Testis (tissue), 2 donors: ENCODE measurements at regions not wholly inside any gene's neighbourhood (a gene's known extent, or its start where the extent isn't known, plus 50 kb on each side); places are given as distances from the start of the nearest gene placed in this dataset.

Experiments used
- DNase-seq: peaks from one replicate; pipeline ENCODE4 v3.0.0-alpha.2; 2019
- H3K27ac ChIP-seq, 2 donors: fragments of 200-600 bp; sonication (generic); one replicate each; pipeline ENCODE4 v1.5.1; 2019
- H3K27me3 ChIP-seq: fragments of 200-600 bp; sonication (generic); one replicate; pipeline ENCODE4 v1.5.1; 2019
- H3K36me3 ChIP-seq: fragments of 200-600 bp; sonication (generic); one replicate; pipeline ENCODE4 v1.5.1; 2017; ENCODE audit warnings: low read depth; ENCODE audit errors: missing control alignments
- H3K4me1 ChIP-seq: fragments of 200-600 bp; sonication (generic); one replicate; pipeline ENCODE4 v1.5.1; 2019
- H3K4me3 ChIP-seq, 2 donors: fragments of 200-600 bp; sonication (generic); one replicate each; pipeline ENCODE4 v1.5.1; 2017 to 2019
- H3K9me3 ChIP-seq: fragments of 200-600 bp; sonication (generic); one replicate; pipeline ENCODE4 v1.5.1; 2017
- CTCF ChIP-seq, 3 experiments: fragments of 450-650 bp in 2 of 3; fragments of 200-600 bp in 1 of 3; sonication (generic) in 1 of 3; IDR thresholded peaks; one replicate each; pipeline ENCODE4 v1.5.1; 2016 to 2019; ENCODE audit warnings: antibody characterized with exemption in 3 of 3, mild to moderate bottlenecking in 2 of 3, moderate library complexity in 1 of 3
- POLR2A ChIP-seq: fragments of 450-650 bp; IDR thresholded peaks from one replicate; pipeline ENCODE4 v1.6.1; 2017; ENCODE audit warnings: antibody characterized with exemption, mild to moderate bottlenecking, moderate library complexity
- WGBS, 2 donors: methylation state at CpG; one replicate each; pipeline ENCODE4 v1.1.5; 2018; 5-methylcytosine and 5-hydroxymethylcytosine counted together
- intact Hi-C: fragments of 100-400 bp; cut with DNase I; formaldehyde crosslinking; loops from one replicate; pipeline ENCODE4 v1.15.1; 2023; ENCODE audit warnings: low total_unique reads

- H3K36me3 ChIP-seq, result no peaks in the 10 kb centered on the region
- no peaks in the 10 kb centered on the region for H3K9me3 ChIP-seq
- no peak overlapping the region for H3K27ac ChIP-seq
- intact Hi-C loops, result no loop called here
- H3K27me3 ChIP-seq, result no peaks in the 10 kb centered on the region
- 53 to 54% methylated on average over 12 of the region's 12 CpGs for WGBS, 2 donors
- no peak for DNase-seq
- H3K4me3 ChIP-seq, result no peak overlapping the region
- H3K4me1 ChIP-seq, result no peaks in the 10 kb centered on the region
- TF ChIP-seq CTCF (IDR thresholded peaks at IDR 0.05), result no peak
- no peak for TF ChIP-seq POLR2A
These were observed 114.6 kb upstream of the THY1 start for GRCh38 chr11:119537306-119538253.

- 82 to 87% methylated on average over 5 to 6 of the region's 6 CpGs for WGBS, 2 donors
- Histone ChIP-seq H3K27me3 (no peaks in the 10 kb centered on the region), H3K4me1 (no peaks in the 10 kb centered on the region), H3K36me3 (no peaks in the 10 kb centered on the region), H3K27ac (no peak overlapping the region), H3K9me3 (no peaks in the 10 kb centered on the region), H3K4me3 (no peak overlapping the region)
- intact Hi-C loops, result no loop called here
- TF ChIP-seq CTCF (IDR thresholded peaks at IDR 0.05) (no peak), POLR2A (no peak)
- DNase-seq, result no peak
These were observed 113.8 kb upstream of the THY1 start for GRCh38 chr11:119536801-119537200.

GRCh38 chr11:119533921-119534736 is 111.2 kb upstream of the THY1 start:
- intact Hi-C loops, result no loop called here
- TF ChIP-seq POLR2A (no peak), CTCF (IDR thresholded peaks at IDR 0.05) (peak; percentile 41 to 71 (median 43))
- no peaks in the 10 kb centered on the region for H3K4me1 ChIP-seq
- no peak overlapping the region for H3K27ac ChIP-seq
- 42 to 55% methylated on average over 10 to 13 of the region's 13 CpGs for WGBS, 2 donors
- no peaks in the 10 kb centered on the region for H3K27me3 ChIP-seq
- H3K36me3 ChIP-seq, result no peaks in the 10 kb centered on the region
- DNase-seq, result peak; percentile 70
- H3K4me3 ChIP-seq, result no peak overlapping the region
- H3K9me3 ChIP-seq, result no peaks in the 10 kb centered on the region

- H3K36me3 ChIP-seq, result no peaks in the 10 kb centered on the region
- DNase-seq, result no peak
- H3K4me3 ChIP-seq, result no peak overlapping the region
- TF ChIP-seq POLR2A (no peak), CTCF (IDR thresholded peaks at IDR 0.05) (no peak)
- no peaks in the 10 kb centered on the region for H3K4me1 ChIP-seq
- intact Hi-C loops, result no loop called here
- H3K27me3 ChIP-seq, result no peaks in the 10 kb centered on the region
- H3K9me3 ChIP-seq, result no peaks in the 10 kb centered on the region
- 73 to 78% methylated on average over 10 of the region's 10 CpGs for WGBS, 2 donors
- no peak overlapping the region for H3K27ac ChIP-seq
These were observed 110.5 kb upstream of the THY1 start for GRCh38 chr11:119533462-119533861.
